Endothelial cell of umbilical vein (primary cell): ENCODE measurements at regions not wholly inside any gene's neighbourhood (a gene's known extent, or its start where the extent isn't known, plus 50 kb on each side); places are given as distances from the start of the nearest gene placed in this dataset.

Experiments
- BruUV-seq: library from RNA; stranded (reverse); fragments of 400-500 nt; replicated peaks from 2 replicates; lab custom pipeline; 2021; lab: Mats Ljungman, UMichigan
- CTCF ChIA-PET: fragments of 300-600, 350-600 bp; sonication (Branson Sonifier 250); formaldehyde crosslinking; loops from one replicate; lab custom pipeline; 2021; ENCODE audit warnings: antibody characterized with exemption, inconsistent platforms; lab: Charles Lee
- POLR2A ChIA-PET: fragments of 300-600, 350-600 bp; sonication (Branson Sonifier 250); formaldehyde crosslinking; loops from one replicate; lab custom pipeline; 2021; ENCODE audit warnings: antibody characterized with exemption, inconsistent platforms; lab: Charles Lee
- DNase-seq: peaks from one replicate; pipeline ENCODE4 v3.0.0-alpha.2; 2011; ENCODE audit warnings: low read depth, low spot score
- FAIRE-seq: peaks from 2 replicates; lab custom pipeline; 2011; peaks lifted over from hg19 to GRCh38; lab: Jason Lieb, UNC
- H2AFZ ChIP-seq: 2 replicates; pipeline ENCODE4 v1.6.0; 2012; ENCODE audit warnings: low read depth, low read length, control low read depth, inconsistent platforms
- H3K27ac ChIP-seq: 2 replicates; pipeline ENCODE4 v1.5.1; 2011; ENCODE audit warnings: low read depth, mild to moderate bottlenecking, control low read depth, low read length, moderate library complexity; ENCODE audit not compliant: insufficient read depth
- H3K27me3 ChIP-seq, 2 experiments: 2 replicates each; pipeline versions ENCODE4 v1.6.0 to v1.6.1; 2011; ENCODE audit warnings: low read length in 2 of 2, mixed read lengths in 1 of 2; ENCODE audit not compliant: control insufficient read depth in 2 of 2, insufficient read depth in 2 of 2
- H3K36me3 ChIP-seq, 2 experiments: 2 replicates in 1 of 2; 3 replicates in 1 of 2; pipeline ENCODE4 v1.5.1; 2011; ENCODE audit warnings: low read length in 2 of 2, mild to moderate bottlenecking in 1 of 2, moderate library complexity in 1 of 2; ENCODE audit not compliant: control insufficient read depth in 2 of 2, insufficient read depth in 2 of 2; ENCODE audit errors: extremely low read depth in 1 of 2
- H3K4me1 ChIP-seq: 3 replicates; pipeline ENCODE4 v1.5.1; 2011; ENCODE audit warnings: mild to moderate bottlenecking, low read length; ENCODE audit not compliant: control insufficient read depth, insufficient read depth; ENCODE audit errors: extremely low read depth
- H3K4me2 ChIP-seq: 2 replicates; pipeline ENCODE4 v1.6.1; 2011; ENCODE audit warnings: low read length, control low read depth, mixed read lengths; ENCODE audit not compliant: insufficient read depth
- H3K4me3 ChIP-seq, 3 experiments: fragments of 200-600 bp in 1 of 3; sonication (generic), shearing (Covaris generic) in 1 of 3; replicated peaks in 1 of 3; 2 replicates each; pipeline ENCODE4 v1.5.1; 2011 to 2016; ENCODE audit warnings: control low read depth in 3 of 3, low read length in 3 of 3, mild to moderate bottlenecking in 2 of 3, inconsistent platforms in 1 of 3, low read depth in 1 of 3, moderate library complexity in 1 of 3; ENCODE audit not compliant: insufficient read depth in 1 of 3
- H3K79me2 ChIP-seq: 2 replicates; pipeline ENCODE4 v1.6.0; 2012; ENCODE audit warnings: low read length, inconsistent platforms; ENCODE audit not compliant: control insufficient read depth, insufficient read depth
- H3K9ac ChIP-seq: replicated peaks from 2 replicates; pipeline ENCODE3; 2011; ENCODE audit warnings: low read length, control low read depth; ENCODE audit not compliant: insufficient read depth; ENCODE audit errors: extremely low read depth
- H3K9me1 ChIP-seq: replicated peaks from 3 replicates; pipeline ENCODE4 v1.6.0; 2011; ENCODE audit warnings: mild to moderate bottlenecking, low read length; ENCODE audit not compliant: control insufficient read depth, insufficient read depth; ENCODE audit errors: extremely low read depth
- H3K9me3 ChIP-seq: replicated peaks from 2 replicates; pipeline ENCODE4 v1.5.1; 2012; ENCODE audit warnings: low read length, inconsistent platforms; ENCODE audit not compliant: control insufficient read depth, insufficient read depth
- H4K20me1 ChIP-seq: replicated peaks from 2 replicates; pipeline ENCODE3; 2011; ENCODE audit warnings: mild to moderate bottlenecking, low read length; ENCODE audit not compliant: control insufficient read depth, insufficient read depth; ENCODE audit errors: extremely low read depth
- EZH2 ChIP-seq: IDR thresholded peaks from 2 replicates; pipeline ENCODE4 v1.6.1; 2012; ENCODE audit warnings: borderline replicate concordance, low read depth, mild to moderate bottlenecking, moderate library complexity, low read length, inconsistent platforms; ENCODE audit not compliant: severe bottlenecking
- FOS ChIP-seq: IDR thresholded peaks from 2 replicates; pipeline ENCODE4 v1.6.1; 2011; ENCODE audit warnings: mild to moderate bottlenecking, low read length, moderate library complexity, borderline replicate concordance; ENCODE audit not compliant: insufficient read depth
- GATA2 ChIP-seq: IDR thresholded peaks from 2 replicates; pipeline ENCODE4 v1.7.0; 2011; ENCODE audit warnings: low read depth, mild to moderate bottlenecking, moderate library complexity, mixed read lengths, low read length; ENCODE audit not compliant: insufficient read length, insufficient read depth
- JUN ChIP-seq: IDR thresholded peaks from 2 replicates; pipeline ENCODE4 v1.6.1; 2011; ENCODE audit warnings: borderline replicate concordance, low read depth; ENCODE audit not compliant: insufficient read length, insufficient read depth
- MYC ChIP-seq: IDR thresholded peaks from one replicate; pipeline ENCODE4 v1.6.1; 2011; ENCODE audit warnings: mild to moderate bottlenecking, low read depth, low read length
- POLR2A ChIP-seq: IDR thresholded peaks from 2 replicates; pipeline ENCODE4 v1.6.1; 2012; ENCODE audit warnings: low read depth, mild to moderate bottlenecking, control low read depth, low read length
- POLR2AphosphoS5 ChIP-seq: IDR thresholded peaks from 2 replicates; pipeline ENCODE4 v1.6.1; 2012; ENCODE audit warnings: low read depth, mild to moderate bottlenecking, control low read depth, low read length, moderate library complexity; ENCODE audit not compliant: insufficient read depth
- dilution Hi-C: fragments of 300-500 bp; cut with MboI; formaldehyde crosslinking; loops from one replicate; pipeline ENCODE4 v1.15.0; 2019; ENCODE audit warnings: low sequenced_read_pairs; ENCODE audit not compliant: extremely low pct_ligation_motif_present
- intact Hi-C: fragments of 100-400 bp; cut with micrococcal nuclease; formaldehyde crosslinking; loops from one replicate; pipeline ENCODE4 v1.10.0; 2022
- TF ChIP-seq, protein P1 (sequence below), 2 donors: IDR thresholded peaks; 1 replicate in 1 of 2; 2 replicates in 1 of 2; pipeline ENCODE4 v1.5.1; 2011; ENCODE audit warnings: low read length in 2 of 2, mild to moderate bottlenecking in 2 of 2, moderate library complexity in 2 of 2, control low read depth in 1 of 2, inconsistent platforms in 1 of 2, low read depth in 1 of 2; ENCODE audit not compliant: insufficient read depth in 1 of 2; ENCODE audit errors: extremely low read depth in 1 of 2
- TF ChIP-seq, protein P2 (sequence below): IDR thresholded peaks from 2 replicates; pipeline ENCODE4 v1.6.1; 2011; ENCODE audit not compliant: insufficient read depth, insufficient read length

DNA sequence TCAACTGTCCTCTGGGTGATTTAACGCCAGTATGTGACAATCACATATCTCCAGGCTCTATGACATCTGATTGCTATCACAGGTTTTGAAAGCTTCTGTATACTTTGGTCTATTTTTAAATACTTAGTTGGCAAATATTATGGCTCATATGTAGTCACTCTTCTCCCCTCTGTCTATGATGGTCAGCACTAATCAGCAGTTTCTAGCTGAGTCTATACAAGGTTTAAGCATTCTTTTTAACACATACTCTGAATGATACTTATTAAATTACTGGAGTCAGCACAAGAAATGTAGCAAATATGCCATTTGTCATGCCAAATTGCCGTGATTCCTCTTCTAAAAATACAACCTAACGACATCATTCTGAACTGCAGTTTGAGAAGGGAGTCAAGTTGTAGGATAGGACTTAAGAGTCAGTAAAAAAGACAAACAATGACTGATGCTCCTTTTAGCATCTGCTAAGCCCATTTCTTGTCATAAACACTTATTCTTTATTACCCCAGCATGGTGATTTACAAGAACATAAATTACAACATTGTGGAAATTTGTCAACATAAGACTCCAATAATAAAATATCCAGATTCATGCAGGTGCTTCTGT, 947.8 kb downstream of the XPNPEP1 start:
- Histone ChIP-seq H4K20me1 (no peaks in the 10 kb centered on the region), H3K27ac (no peak overlapping the region), H3K9me3 (peaks cover 5% of the 10 kb centered on the region), H3K9ac (no peak overlapping the region), H2AFZ (no peak overlapping the region), H3K79me2 (no peaks in the 10 kb centered on the region), H3K36me3 (no peaks in the 10 kb centered on the region), H3K9me1 (no peaks in the 10 kb centered on the region), H3K4me1 (no peaks in the 10 kb centered on the region), H3K4me2 (no peak overlapping the region), H3K27me3 (no peaks in the 10 kb centered on the region), H3K4me3 (no peak overlapping the region)
- TF ChIP-seq FOS = no peak
- TF ChIP-seq, protein P1, sequence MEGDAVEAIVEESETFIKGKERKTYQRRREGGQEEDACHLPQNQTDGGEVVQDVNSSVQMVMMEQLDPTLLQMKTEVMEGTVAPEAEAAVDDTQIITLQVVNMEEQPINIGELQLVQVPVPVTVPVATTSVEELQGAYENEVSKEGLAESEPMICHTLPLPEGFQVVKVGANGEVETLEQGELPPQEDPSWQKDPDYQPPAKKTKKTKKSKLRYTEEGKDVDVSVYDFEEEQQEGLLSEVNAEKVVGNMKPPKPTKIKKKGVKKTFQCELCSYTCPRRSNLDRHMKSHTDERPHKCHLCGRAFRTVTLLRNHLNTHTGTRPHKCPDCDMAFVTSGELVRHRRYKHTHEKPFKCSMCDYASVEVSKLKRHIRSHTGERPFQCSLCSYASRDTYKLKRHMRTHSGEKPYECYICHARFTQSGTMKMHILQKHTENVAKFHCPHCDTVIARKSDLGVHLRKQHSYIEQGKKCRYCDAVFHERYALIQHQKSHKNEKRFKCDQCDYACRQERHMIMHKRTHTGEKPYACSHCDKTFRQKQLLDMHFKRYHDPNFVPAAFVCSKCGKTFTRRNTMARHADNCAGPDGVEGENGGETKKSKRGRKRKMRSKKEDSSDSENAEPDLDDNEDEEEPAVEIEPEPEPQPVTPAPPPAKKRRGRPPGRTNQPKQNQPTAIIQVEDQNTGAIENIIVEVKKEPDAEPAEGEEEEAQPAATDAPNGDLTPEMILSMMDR (IDR thresholded peaks at IDR 0.05; ENCODE audit: extremely low read depth in 1 of 2, insufficient read depth in 1 of 2, low read depth in 1 of 2, low read length in 2 of 2) = no peak
- TF ChIP-seq POLR2A = no peak
- no peak for TF ChIP-seq GATA2
- TF ChIP-seq, protein P2, sequence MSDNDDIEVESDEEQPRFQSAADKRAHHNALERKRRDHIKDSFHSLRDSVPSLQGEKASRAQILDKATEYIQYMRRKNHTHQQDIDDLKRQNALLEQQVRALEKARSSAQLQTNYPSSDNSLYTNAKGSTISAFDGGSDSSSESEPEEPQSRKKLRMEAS = no peak
- TF ChIP-seq MYC = no peak
- no peak for TF ChIP-seq POLR2AphosphoS5
- TF ChIP-seq JUN = no peak
- no peak for TF ChIP-seq EZH2
- ChIA-PET CTCF (no interaction called here), POLR2A (no interaction called here)
- dilution Hi-C loops (no loop called here), intact Hi-C loops (no loop called here)
- no TSS peak for BruUV-seq
- DNase-seq (no peak), FAIRE-seq (no peak)
